ENCODE measurements at regions not wholly inside any gene's neighbourhood (a gene's known extent, or its start where the extent isn't known, plus 50 kb on each side); places are given as distances from the start of the nearest gene placed in this dataset.

DNA sequence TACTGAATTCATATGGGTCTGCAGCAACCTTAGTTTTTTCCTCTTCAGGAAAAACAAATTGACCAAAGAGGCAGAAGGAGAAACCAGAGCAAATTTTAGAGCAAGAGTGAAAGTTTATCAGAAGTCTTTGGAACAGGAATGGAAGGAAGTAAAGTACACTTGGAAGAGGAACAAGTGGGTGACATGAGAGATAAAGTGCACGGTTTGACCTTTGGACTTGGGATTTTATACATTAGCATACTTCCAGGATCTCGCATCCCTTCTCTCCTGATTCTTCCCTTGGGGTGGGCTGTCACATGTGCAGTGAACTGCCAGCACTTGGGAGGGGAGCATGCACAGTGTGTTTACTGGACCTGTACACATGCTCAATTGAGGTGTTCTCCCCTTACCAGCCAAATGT lies 754.8 kb upstream of the ADAMTS5 start:
- DNase-seq = no peak

GRCh38 chr21:27719226-27719625 lies 752.3 kb upstream of the ADAMTS5 start:
- DNase-seq = no peak

- DNase-seq = no peak
Observed at GRCh38 chr21:27715131-27715530, 748.2 kb upstream of the ADAMTS5 start.

DNA sequence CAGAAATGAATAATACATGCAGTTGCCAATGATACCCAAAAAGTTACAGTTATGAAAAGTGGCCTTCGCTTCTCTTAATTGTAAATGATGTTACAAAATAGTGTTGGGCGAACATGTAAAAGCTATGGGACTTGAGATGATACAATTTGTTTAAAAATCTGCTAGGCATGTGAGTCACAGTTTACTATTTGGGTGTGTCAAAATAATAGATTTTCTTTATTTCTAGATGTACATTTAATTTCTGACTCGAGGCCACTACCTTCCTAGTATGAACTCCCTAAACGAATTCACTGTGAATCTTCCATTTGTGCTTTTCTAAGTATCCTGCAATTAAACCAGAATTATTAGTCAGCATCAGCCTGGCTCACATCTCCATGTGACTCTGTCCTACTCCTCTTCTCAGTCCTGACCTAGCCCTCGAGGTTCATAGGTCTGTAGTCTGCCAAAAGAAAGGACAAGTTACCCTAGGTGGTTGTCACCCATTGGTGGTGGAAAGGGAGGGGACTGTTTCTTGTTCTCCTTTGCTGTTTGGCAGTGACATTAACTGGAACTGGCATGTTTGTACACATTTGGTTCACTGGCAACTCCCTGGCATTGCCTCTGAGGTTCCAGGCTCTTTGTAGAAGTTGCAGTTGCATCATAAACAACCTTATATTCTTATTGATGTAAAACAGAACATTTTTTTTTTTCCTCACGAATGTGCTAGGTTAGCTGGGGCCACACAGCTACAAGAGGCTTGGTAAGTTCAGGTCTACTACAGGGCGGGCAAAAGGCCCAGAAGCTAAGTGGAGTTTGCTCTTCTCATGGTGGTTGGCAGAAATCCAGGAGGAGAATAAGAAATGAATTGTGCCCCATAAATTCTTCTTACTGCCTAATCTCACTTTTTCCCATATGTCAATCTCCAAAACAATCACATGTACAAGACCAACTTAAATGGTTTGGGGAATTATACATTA lies 746.5 kb upstream of the ADAMTS5 start:
- DNase-seq = no peak

- DNase-seq = no peak
Observed at GRCh38 chr21:27704567-27705166, 737.8 kb upstream of the ADAMTS5 start.

DNA sequence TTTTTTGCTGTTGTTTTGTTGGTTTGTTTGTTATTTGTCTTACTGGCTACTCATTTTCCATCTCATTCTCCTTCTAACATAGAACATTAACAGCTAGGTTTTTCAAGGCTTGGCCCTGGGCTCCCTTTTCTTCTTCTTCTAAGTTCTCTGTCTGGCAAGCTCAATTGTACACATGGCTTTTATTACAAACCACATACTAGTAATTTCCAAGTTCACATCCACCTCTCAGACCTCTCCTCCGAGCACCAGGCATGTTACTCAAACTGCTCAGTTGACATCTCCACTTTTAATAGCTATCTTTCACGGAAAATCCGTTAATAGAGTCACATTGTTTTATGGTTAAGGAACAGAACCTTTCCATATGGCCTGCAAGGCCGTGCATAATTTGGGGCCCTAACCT lies 736.9 kb upstream of the ADAMTS5 start:
- DNase-seq = no peak

DNA sequence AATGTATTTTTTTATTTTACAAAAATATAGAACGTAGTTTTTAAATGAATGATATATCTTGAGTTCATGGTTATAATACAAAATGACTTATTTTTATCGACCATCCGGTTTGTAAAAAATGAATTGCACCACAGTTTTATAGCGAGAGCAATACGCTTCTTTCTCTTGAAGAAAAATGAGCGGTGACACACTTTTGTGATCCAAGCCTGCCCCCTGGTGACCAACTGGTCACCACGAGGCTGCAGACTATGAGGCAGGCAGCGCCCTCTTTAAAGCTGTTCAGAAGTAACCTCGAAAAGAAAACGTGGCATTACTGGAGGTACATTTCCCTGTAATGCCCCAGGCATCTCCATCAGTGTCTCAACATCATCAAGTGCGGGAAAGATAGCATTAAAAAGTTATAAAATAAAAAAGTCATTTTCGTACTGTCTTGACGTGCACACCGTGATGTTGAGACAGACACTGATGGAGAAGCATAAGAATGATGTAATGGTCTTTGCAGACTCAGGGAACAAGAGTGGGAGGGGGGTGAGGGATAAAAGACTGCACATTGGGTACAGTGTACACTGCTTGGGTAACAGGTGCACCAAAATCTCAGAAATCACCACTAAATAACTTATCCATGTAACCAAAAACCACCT lies 734.2 kb upstream of the ADAMTS5 start:
- no peak for DNase-seq

DNA sequence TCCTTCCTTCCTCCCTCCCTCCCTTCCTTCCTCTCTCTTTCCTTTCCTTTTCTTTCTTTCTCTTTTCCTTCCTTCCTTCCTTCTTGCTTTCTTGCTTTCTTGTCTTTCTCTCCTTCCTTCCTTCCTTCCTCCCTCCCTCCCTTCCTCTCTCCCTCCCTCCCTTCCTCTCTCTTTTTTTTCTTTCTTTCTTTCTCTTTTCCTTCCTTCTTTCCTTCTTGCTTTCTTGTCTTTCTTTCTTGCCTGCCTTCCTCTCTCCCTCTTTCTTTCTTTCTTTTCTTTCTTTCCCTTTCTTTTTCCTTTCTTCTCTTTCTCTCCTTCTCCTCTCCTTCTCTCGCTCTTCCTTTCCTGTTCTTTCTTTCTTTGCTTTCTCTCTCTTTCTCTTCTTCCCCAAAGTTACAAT lies 728.4 kb upstream of the ADAMTS5 start:
- DNase-seq = no peak

- DNase-seq = no peak
Observed at GRCh38 chr21:27694667-27695066, 727.8 kb upstream of the ADAMTS5 start.

DNA sequence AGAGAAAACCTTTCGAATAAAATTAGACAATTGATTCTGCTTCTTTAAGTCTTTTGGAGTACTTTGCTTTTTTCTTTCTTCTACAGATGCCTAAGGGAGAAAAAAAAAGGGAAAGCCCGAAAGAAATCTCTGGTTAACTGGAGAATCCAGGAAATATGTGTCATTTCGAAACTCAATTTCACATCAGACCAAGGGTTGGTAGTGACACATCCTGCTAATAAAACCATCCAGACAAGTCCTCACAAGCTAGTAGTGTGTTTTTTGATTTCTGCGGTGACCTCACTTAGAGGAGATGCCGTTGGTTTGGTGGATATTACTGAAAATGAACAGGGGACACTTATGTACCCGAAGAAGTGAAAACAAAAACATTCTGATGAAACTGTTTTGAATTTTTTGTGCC lies 726.5 kb upstream of the ADAMTS5 start:
- DNase-seq = no peak

- DNase-seq = no peak
Observed at GRCh38 chr21:27691516-27691915, 724.6 kb upstream of the ADAMTS5 start.

DNA sequence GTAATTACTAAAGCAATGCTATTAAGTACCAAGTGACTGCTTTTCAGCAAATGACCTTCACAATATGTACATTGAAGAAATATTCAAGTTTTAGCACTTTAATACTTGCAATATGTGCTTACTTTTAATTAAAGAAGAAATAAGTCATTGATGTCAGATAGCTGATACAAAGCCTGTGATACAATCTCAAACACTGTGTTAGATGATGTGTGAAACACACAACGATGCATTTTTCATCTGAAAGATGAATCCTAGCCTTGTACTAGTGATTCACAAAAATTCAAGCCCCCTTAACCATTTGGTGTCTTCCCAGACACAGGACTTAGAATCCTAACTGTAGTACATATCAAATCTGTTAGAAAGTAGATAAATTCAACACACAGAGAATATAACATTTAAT lies 724.1 kb upstream of the ADAMTS5 start:
- no peak for DNase-seq

DNA sequence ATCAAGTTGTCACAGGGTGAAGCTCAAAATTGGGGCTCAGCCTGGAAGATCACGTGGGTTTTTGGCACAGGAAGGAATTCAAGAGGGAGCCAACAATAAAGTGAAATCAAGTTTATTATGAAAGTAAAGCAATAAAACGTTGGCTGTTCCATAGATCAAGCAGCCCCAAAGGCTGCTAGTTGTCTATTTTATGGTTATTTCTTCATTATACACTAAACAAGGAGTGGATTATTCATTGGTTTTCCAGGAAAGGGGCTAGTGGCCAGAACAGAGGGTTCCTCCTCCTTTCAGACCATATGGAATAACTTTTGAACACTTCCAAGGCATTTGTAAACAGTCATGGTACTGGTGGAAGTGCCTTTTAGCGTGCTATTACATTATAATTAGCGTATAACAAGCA lies 723.5 kb upstream of the ADAMTS5 start:
- no peak for DNase-seq

- no peak for DNase-seq
Observed at GRCh38 chr21:27688773-27689172, 721.9 kb upstream of the ADAMTS5 start.

- DNase-seq = no peak
Observed at GRCh38 chr21:27683292-27683691, 716.4 kb upstream of the ADAMTS5 start.

DNA sequence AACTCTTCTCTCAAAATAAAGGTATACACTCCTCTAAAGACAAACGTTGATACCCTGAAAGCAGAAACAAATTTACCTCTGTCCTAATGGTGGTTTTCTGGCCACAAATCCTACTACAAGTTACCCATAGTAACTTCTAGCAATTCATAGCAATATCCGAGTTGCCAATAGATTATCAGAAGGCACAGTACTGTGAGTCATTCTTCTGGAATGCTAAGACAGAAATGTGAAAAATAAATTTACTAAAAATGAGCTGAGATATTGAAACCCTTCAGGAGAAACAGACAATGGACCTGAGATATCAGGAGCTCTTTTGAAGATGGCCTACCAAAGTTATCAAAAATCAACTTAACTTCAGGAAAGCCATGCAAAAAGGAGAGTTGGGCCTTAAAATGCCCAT lies 715.0 kb upstream of the ADAMTS5 start:
- DNase-seq = no peak

- no peak for DNase-seq
Observed at GRCh38 chr21:27681038-27681437, 714.1 kb upstream of the ADAMTS5 start.

DNA sequence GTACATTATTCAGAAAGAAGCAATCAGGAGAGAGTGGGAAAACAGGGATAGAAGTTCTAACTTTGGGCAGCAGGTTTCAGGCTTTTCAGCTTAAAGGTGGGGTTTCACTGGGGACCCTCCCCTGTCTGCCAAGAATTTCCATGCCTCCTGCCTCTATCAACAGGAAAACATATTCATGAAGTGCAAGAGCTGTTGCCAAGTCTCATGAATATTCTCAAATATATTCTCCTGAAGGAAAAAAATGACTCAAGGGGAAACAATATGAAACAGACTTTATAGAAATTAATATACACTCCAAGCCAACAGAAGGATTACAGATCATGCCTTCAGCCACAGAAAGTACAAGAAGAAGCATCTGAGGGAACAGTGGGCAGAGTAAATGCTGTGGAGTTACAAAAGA lies 713.3 kb upstream of the ADAMTS5 start:
- DNase-seq = no peak

GRCh38 chr21:27678511-27678910 lies 711.6 kb upstream of the ADAMTS5 start:
- DNase-seq = no peak

DNA sequence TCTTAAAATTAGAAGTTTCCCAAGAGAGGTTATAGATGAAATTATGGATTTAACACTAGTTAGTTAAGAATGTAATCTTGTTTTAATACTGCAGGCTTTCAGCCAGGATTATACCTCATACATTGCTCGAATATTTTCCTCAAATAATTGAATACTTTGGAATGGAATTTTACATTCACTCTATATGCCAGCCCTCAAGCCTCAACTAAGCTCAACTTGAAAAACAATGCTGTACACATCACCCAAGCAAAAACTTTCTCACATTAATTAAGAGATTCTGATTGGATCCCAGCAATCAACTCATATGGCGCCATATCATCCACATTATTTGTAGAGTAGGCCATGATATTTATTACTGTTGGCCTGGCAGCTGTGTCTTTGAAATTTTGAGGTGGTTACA lies 710.7 kb upstream of the ADAMTS5 start:
- no peak for DNase-seq

- no peak for DNase-seq
Observed at GRCh38 chr21:27675306-27675705, 708.4 kb upstream of the ADAMTS5 start.

DNA sequence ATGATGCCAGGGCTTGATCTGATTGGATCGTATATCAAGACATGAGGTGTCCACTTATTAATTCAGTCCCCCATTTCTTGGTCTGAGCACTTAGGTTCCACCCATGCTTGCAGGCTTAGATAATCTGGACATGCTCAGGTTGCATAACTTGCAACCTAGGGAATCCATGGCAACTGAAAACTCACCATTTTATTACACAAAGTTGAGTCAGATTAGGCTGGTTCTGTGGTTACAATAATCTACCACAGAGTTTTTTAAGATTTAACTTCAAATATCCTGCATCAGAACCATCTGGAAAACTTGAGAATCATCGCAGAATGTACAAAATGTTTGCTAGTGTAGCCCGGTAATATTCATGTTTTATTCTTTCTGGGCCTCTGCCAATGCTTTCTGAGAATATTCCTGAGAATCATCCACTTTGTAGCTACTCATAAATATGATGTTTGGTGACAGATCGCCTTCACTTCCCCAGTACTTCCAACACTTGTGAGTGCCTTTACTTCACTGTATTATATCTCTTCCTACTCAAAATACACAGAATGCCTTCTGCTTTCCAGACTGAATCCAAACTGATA lies 707.2 kb upstream of the ADAMTS5 start:
- no peak for DNase-seq

- no peak for DNase-seq
Observed at GRCh38 chr21:27673581-27673980, 706.7 kb upstream of the ADAMTS5 start.

DNA sequence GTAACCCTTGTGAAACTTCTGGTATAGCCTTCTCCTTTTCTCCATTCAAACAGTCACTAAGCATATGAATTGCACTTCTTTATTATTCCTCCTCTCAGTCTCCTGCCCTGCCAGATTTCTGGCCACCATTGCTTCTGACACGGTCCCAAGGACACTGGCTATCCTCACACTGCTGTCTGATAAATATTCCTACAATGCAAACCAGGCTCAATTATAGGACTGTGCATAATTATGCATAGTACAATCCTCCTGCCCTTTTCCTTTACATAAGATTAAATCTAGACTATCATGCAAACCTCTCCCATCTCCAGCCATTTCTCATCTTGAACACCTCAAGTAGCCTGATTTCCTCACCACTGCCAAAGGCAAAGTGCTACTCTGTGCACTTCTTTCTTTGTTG lies 704.3 kb upstream of the ADAMTS5 start:
- no peak for DNase-seq

All from NCI-H2029 treated with DMSO at 0.1 percent for 48 hours (cell line).